Activated T-helper 1 cell treated with anti-CD3 and anti-CD28 coated beads, Interleukin-12 subunit alpha, Interleukin-12 subunit beta, Interleukin-2, Interleukin-4 antibody, amounts not matched to agents 30 ng/mL and 10 ng/mL and 1 ng/mL, durations not matched to agents 14 hours and 24 hours and 36 hours (primary cell): ENCODE measurements at regions not wholly inside any gene's neighbourhood (a gene's known extent, or its start where the extent isn't known, plus 50 kb on each side); places are given as distances from the start of the nearest gene placed in this dataset.

Experiments used
- DNase-seq: peaks from one replicate; pipeline ENCODE4 v3.0.0; 2021; ENCODE audit warnings: low spot score
- H3K27ac Mint-ChIP-seq: one replicate; pipeline ENCODE4 v1.8.0; 2021; ENCODE audit warnings: mild to moderate bottlenecking, mixed read lengths
- H3K27me3 Mint-ChIP-seq: one replicate; pipeline ENCODE4 v1.8.0; 2022; ENCODE audit warnings: mild to moderate bottlenecking, moderate library complexity, mixed read lengths; ENCODE audit not compliant: insufficient read depth
- H3K36me3 Mint-ChIP-seq: one replicate; pipeline ENCODE4 v1.8.0; 2021; ENCODE audit warnings: low read depth, mixed read lengths
- H3K4me1 Mint-ChIP-seq: one replicate; pipeline ENCODE4 v1.8.0; 2021; ENCODE audit warnings: low read depth, mixed read lengths
- H3K4me3 Mint-ChIP-seq: one replicate; pipeline ENCODE4 v1.8.0; 2021; ENCODE audit warnings: mild to moderate bottlenecking, moderate library complexity, mixed read lengths
- H3K9me3 Mint-ChIP-seq: one replicate; pipeline ENCODE4 v1.8.0; 2021; ENCODE audit warnings: mixed read lengths
- intact Hi-C: fragments of 100-400 bp; cut with micrococcal nuclease; formaldehyde crosslinking; loops from one replicate; pipeline ENCODE4 v1.15.1; 2024

- no peak for DNase-seq
- Mint-ChIP-seq H3K4me1 (no peaks in the 10 kb centered on the region), H3K27me3 (peaks cover 18% of the 10 kb centered on the region), H3K36me3 (no peaks in the 10 kb centered on the region), H3K27ac (no peak overlapping the region), H3K4me3 (no peak overlapping the region), H3K9me3 (no peaks in the 10 kb centered on the region)
- intact Hi-C loops = no loop called here
Measured at GRCh38 chr9:109602987-109603386, 104.9 kb upstream of the PTPN3 start.

DNA sequence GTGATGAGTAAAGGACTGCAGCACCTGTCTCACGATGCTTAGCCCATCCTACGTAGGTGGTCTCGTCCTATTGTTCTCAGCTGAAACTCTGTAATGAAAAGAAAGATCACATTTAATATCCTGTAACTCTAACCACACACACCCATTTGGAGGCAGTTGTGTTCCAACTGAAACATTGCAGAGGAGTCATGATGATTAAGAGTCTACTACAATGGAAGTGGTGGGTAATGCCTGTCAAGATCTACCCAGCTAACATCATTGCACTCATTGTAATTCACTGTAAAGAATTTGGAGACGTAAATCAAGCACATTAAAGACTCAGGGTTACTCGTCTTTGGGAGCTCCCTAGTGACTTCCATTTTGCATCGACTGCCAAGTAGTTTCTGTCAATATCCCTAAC, 106.0 kb upstream of the PTPN3 start:
- Mint-ChIP-seq H3K27me3 (peaks cover 18% of the 10 kb centered on the region), H3K9me3 (no peaks in the 10 kb centered on the region), H3K4me3 (no peak overlapping the region), H3K4me1 (no peaks in the 10 kb centered on the region), H3K36me3 (no peaks in the 10 kb centered on the region), H3K27ac (no peak overlapping the region)
- intact Hi-C loops = no loop called here
- DNase-seq = no peak

DNA sequence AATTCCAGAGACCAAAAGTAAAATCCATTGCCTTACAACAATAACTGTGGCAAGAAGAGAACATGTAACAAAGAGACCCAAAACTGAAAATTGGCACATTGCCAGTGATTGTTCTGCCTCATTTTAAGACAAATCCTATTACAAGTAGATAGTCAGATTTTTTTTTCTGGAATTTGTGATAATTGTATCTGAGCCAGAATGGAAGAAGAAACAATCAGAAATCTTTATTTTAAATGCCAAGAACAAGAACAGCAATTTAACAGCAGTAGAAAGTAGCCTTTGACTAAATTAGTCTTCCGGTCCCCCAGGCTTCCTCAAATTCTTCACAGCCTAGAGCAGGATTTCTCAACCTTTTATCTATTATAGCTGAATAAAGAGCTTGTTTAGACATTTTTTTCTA, 106.7 kb upstream of the PTPN3 start:
- no peak overlapping the region for H3K27ac Mint-ChIP-seq
- no peak for DNase-seq
- no peaks in the 10 kb centered on the region for H3K9me3 Mint-ChIP-seq
- H3K36me3 Mint-ChIP-seq = no peaks in the 10 kb centered on the region
- peaks cover 16% of the 10 kb centered on the region for H3K27me3 Mint-ChIP-seq
- no peaks in the 10 kb centered on the region for H3K4me1 Mint-ChIP-seq
- H3K4me3 Mint-ChIP-seq = no peak overlapping the region
- intact Hi-C loops = no loop called here

DNA sequence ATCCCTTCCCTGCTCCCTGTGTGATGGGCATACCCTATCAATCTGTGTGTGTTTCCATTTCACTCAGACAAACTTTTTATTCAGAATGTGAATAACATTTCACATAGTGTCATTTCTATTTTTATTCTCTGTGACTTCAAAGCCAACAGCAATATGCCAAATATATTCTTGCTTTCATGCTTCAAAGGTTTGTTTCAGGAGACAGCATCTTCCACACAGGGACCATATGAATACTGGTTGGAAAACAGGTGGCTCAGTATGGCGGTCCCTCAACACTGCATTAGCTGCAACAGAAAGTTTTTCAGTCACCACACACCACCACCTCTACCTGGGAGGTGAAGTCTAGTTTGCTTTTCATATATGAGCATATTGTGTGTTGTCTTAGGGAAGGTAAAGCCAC, 111.0 kb upstream of the PTPN3 start:
- intact Hi-C loops = no loop called here
- H3K36me3 Mint-ChIP-seq = no peaks in the 10 kb centered on the region
- H3K27ac Mint-ChIP-seq = no peak overlapping the region
- H3K4me1 Mint-ChIP-seq = no peaks in the 10 kb centered on the region
- peaks cover 10% of the 10 kb centered on the region for H3K27me3 Mint-ChIP-seq
- no peaks in the 10 kb centered on the region for H3K9me3 Mint-ChIP-seq
- no peak for DNase-seq
- no peak overlapping the region for H3K4me3 Mint-ChIP-seq

DNA sequence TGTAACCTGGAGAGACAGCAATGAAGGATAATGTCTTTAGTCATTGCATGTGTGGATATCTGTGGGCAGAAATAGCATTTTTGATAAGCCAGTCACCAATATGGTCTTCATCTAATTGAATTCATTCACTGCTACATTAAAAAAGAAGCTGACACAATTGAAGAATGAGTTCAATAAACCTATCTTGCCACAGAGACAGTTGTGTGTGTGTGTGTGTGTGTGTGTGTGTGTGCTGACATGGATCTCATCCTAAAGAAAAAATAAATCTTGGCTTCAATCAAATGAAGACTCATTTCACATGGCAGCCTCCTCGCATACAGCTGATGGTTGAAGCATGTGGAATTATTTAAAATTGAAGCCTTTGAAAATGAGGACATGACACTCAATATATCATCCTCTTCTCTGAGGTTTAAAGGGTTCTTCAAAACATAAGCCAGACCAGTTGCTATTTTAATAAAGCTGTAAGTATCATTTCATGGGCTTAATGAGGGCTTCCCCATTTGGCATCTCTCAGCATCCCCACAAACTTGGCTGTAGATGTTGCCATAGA, 118.5 kb upstream of the PTPN3 start:
- Mint-ChIP-seq H3K27ac (no peak overlapping the region), H3K36me3 (no peaks in the 10 kb centered on the region), H3K4me1 (no peaks in the 10 kb centered on the region), H3K9me3 (no peaks in the 10 kb centered on the region), H3K27me3 (peaks cover 7% of the 10 kb centered on the region), H3K4me3 (no peak overlapping the region)
- intact Hi-C loops = no loop called here
- DNase-seq = no peak

DNA sequence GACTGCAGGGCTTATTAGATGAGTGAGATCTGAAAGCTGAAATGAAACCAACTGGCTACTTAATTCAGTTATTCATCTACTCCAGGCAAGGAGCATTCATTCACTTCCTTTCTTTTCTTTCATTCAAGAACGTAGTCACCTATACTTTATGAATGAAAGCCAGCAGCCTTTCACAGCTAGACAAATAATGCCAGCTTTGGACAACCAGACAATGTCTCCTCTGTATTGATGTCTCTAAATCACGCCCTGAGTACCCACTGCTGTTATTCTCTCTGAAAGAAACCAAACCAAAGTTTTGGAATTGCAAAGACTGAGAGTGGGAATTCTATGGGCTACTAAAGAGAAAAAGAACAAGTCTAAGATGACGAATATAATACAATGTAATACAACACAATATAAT, 121.2 kb upstream of the PTPN3 start:
- Mint-ChIP-seq H3K4me1 (no peaks in the 10 kb centered on the region), H3K27ac (no peak overlapping the region), H3K4me3 (no peak overlapping the region), H3K9me3 (no peaks in the 10 kb centered on the region), H3K27me3 (peaks cover 2% of the 10 kb centered on the region), H3K36me3 (no peaks in the 10 kb centered on the region)
- intact Hi-C loops = no loop called here
- DNase-seq = no peak

DNA sequence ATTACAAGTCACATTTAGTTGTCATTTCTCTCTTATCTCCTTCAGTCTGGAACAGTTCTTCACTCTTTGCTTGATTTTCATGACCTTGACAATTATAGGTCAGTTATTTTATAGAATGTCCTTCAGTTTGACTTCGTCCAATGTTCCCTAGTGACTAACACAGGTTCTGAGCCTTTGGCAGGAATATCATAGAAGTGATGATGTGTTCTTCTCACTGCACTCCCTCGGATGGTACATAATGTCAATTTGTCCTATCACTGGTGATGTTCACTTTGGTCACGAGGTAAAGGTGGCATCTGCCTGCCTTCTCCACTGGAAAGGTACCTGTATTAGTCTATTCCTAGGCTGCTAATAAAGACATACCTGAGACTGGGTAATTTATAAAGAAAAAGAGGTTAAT, 126.0 kb upstream of the PTPN3 start:
- intact Hi-C loops = no loop called here
- Mint-ChIP-seq H3K27me3 (peaks cover 18% of the 10 kb centered on the region), H3K9me3 (no peaks in the 10 kb centered on the region), H3K4me1 (no peaks in the 10 kb centered on the region), H3K36me3 (no peaks in the 10 kb centered on the region), H3K27ac (no peak overlapping the region), H3K4me3 (no peak overlapping the region)
- no peak for DNase-seq

- Mint-ChIP-seq H3K4me1 (no peaks in the 10 kb centered on the region), H3K9me3 (no peaks in the 10 kb centered on the region), H3K27ac (no peak overlapping the region), H3K36me3 (no peaks in the 10 kb centered on the region), H3K4me3 (no peak overlapping the region), H3K27me3 (peaks cover 18% of the 10 kb centered on the region)
- DNase-seq = no peak
- intact Hi-C loops = no loop called here
Measured at GRCh38 chr9:109624896-109625295, 126.8 kb upstream of the PTPN3 start.

- Mint-ChIP-seq H3K27me3 (peaks cover 18% of the 10 kb centered on the region), H3K27ac (no peak overlapping the region), H3K4me3 (no peak overlapping the region), H3K4me1 (no peaks in the 10 kb centered on the region), H3K36me3 (no peaks in the 10 kb centered on the region), H3K9me3 (no peaks in the 10 kb centered on the region)
- intact Hi-C loops = no loop called here
- no peak for DNase-seq
Measured at GRCh38 chr9:109627042-109627441, 128.9 kb upstream of the PTPN3 start.

- Mint-ChIP-seq H3K27ac (no peak overlapping the region), H3K9me3 (no peaks in the 10 kb centered on the region), H3K4me3 (no peak overlapping the region), H3K27me3 (peaks cover 21% of the 10 kb centered on the region), H3K36me3 (no peaks in the 10 kb centered on the region), H3K4me1 (no peaks in the 10 kb centered on the region)
- intact Hi-C loops = no loop called here
- DNase-seq = no peak
Measured at GRCh38 chr9:109629615-109630014, 131.5 kb upstream of the PTPN3 start.

- Mint-ChIP-seq H3K4me3 (no peak overlapping the region), H3K9me3 (no peaks in the 10 kb centered on the region), H3K4me1 (no peaks in the 10 kb centered on the region), H3K27me3 (peaks cover 25% of the 10 kb centered on the region), H3K36me3 (no peaks in the 10 kb centered on the region), H3K27ac (no peak overlapping the region)
- intact Hi-C loops = no loop called here
- DNase-seq = no peak
Measured at GRCh38 chr9:109632817-109633216, 134.7 kb upstream of the PTPN3 start.

- Mint-ChIP-seq H3K4me1 (no peaks in the 10 kb centered on the region), H3K27me3 (peaks cover 59% of the 10 kb centered on the region), H3K4me3 (no peak overlapping the region), H3K27ac (no peak overlapping the region), H3K36me3 (no peaks in the 10 kb centered on the region), H3K9me3 (no peaks in the 10 kb centered on the region)
- no peak for DNase-seq
- intact Hi-C loops = no loop called here
Measured at GRCh38 chr9:109639674-109640579, 140.1 kb upstream of the PALM2AKAP2 start.

- no peak overlapping the region for H3K27ac Mint-ChIP-seq
- H3K9me3 Mint-ChIP-seq = no peaks in the 10 kb centered on the region
- no peak for DNase-seq
- H3K4me1 Mint-ChIP-seq = no peaks in the 10 kb centered on the region
- H3K27me3 Mint-ChIP-seq = peaks cover 59% of the 10 kb centered on the region
- H3K4me3 Mint-ChIP-seq = no peak overlapping the region
- H3K36me3 Mint-ChIP-seq = no peaks in the 10 kb centered on the region
- intact Hi-C loops = no loop called here
Measured at GRCh38 chr9:109640580-109641371, 139.2 kb upstream of the PALM2AKAP2 start.
